MCF 10A (cell line): ENCODE measurements at regions not wholly inside any gene's neighbourhood (a gene's known extent, or its start where the extent isn't known, plus 50 kb on each side); places are given as distances from the start of the nearest gene placed in this dataset.

Experiments used
- BruUV-seq: library from RNA; stranded (reverse); fragments of 400-500 nt; replicated peaks from 2 replicates; lab custom pipeline; 2021; lab: Mats Ljungman, UMichigan
- CTCF ChIA-PET: fragments of 300-600 bp; sonication (Branson Sonifier 250); formaldehyde crosslinking; extraction: SDS; loops from one replicate; lab custom pipeline; 2021; ENCODE audit warnings: antibody characterized with exemption, inconsistent platforms; lab: Yijun Ruan, JAX
- POLR2A ChIA-PET: fragments of 300-600, 350-650 bp; sonication (Branson Sonifier 250); formaldehyde crosslinking; extraction: SDS; loops from one replicate; lab custom pipeline; 2020; ENCODE audit warnings: antibody characterized with exemption, inconsistent platforms; lab: Yijun Ruan, JAX
- DNase-seq: peaks from one replicate; pipeline ENCODE4 v3.0.0-alpha.2; 2018; ENCODE audit not compliant: unreplicated experiment
- H3K27ac Mint-ChIP-seq: one replicate; pipeline ENCODE4 v1.8.0; 2022; ENCODE audit warnings: mild to moderate bottlenecking, low read depth, mixed read lengths; ENCODE audit not compliant: unreplicated experiment
- H3K27me3 Mint-ChIP-seq: one replicate; pipeline ENCODE4 v1.8.0; 2022; ENCODE audit warnings: mixed read lengths; ENCODE audit not compliant: insufficient read depth, unreplicated experiment
- H3K36me3 Mint-ChIP-seq: one replicate; pipeline ENCODE4 v1.8.0; 2022; ENCODE audit warnings: mild to moderate bottlenecking, moderate library complexity, mixed read lengths; ENCODE audit not compliant: insufficient read depth, unreplicated experiment
- H3K4me1 Mint-ChIP-seq: one replicate; pipeline ENCODE4 v1.8.0; 2022; ENCODE audit warnings: mixed read lengths; ENCODE audit not compliant: insufficient read depth, unreplicated experiment
- H3K4me3 Mint-ChIP-seq: one replicate; pipeline ENCODE4 v1.8.0; 2022; ENCODE audit warnings: mild to moderate bottlenecking, moderate library complexity, mixed read lengths; ENCODE audit not compliant: unreplicated experiment
- H3K9me3 Mint-ChIP-seq: one replicate; pipeline ENCODE4 v1.8.0; 2022; ENCODE audit warnings: mixed read lengths; ENCODE audit not compliant: unreplicated experiment
- intact Hi-C: fragments of 100-400 bp; cut with micrococcal nuclease; formaldehyde crosslinking; loops from 2 replicates; pipeline ENCODE4 v1.14.1; 2022
- TF ChIP-seq, protein P1 (sequence below): fragments of 200-600 bp; IDR thresholded peaks from one replicate; pipeline ENCODE4 v1.8.0; 2022; ENCODE audit warnings: antibody characterized with exemption, mild to moderate bottlenecking; ENCODE audit not compliant: unreplicated experiment

DNA sequence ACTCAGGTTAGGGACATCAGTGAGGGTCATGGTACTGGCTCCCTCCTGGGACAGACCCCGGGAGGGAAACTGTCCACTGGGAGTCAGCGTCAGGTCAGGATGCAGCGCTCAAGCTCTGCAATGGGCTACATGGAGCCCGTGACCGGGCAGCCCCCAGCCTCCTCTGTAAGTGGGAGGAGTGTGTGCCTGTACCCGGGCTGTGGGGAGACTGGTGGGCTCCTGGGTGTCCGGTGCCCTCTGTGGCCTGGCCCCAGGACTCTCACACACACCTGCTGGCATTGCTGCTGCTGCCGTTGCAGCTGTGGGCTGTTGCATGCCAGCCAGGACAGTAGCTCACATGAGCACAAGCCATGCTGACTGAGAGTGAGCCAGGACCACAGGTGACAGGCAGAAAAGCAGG is 630.3 kb downstream of the TBC1D22A start:
- ChIA-PET POLR2A (no interaction called here), CTCF (no interaction called here)
- Mint-ChIP-seq H3K27ac (no peak overlapping the region), H3K27me3 (no peaks in the 10 kb centered on the region), H3K36me3 (no peaks in the 10 kb centered on the region), H3K4me1 (no peaks in the 10 kb centered on the region), H3K9me3 (no peaks in the 10 kb centered on the region), H3K4me3 (no peak overlapping the region)
- TF ChIP-seq, protein P1, sequence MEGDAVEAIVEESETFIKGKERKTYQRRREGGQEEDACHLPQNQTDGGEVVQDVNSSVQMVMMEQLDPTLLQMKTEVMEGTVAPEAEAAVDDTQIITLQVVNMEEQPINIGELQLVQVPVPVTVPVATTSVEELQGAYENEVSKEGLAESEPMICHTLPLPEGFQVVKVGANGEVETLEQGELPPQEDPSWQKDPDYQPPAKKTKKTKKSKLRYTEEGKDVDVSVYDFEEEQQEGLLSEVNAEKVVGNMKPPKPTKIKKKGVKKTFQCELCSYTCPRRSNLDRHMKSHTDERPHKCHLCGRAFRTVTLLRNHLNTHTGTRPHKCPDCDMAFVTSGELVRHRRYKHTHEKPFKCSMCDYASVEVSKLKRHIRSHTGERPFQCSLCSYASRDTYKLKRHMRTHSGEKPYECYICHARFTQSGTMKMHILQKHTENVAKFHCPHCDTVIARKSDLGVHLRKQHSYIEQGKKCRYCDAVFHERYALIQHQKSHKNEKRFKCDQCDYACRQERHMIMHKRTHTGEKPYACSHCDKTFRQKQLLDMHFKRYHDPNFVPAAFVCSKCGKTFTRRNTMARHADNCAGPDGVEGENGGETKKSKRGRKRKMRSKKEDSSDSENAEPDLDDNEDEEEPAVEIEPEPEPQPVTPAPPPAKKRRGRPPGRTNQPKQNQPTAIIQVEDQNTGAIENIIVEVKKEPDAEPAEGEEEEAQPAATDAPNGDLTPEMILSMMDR, result no peak
- intact Hi-C loops, result no loop called here
- DNase-seq, result no peak
- BruUV-seq, result no TSS peak

DNA sequence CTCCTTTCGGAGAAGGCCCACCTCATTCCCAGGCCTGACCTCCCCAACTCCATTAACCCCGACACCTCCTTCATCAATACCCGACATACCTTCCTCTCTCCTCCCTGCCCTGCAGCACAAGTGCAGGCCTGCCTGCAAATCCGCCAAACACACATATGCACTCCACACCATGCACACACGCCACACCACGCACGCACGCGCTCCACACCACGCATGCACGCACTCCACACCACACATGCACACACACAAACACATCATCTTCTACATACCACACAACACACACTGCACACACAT is 629.6 kb downstream of the TBC1D22A start:
- intact Hi-C loops, result no loop called here
- POLR2A ChIA-PET, result no interaction called here
- no peak overlapping the region for H3K4me3 Mint-ChIP-seq

DNA sequence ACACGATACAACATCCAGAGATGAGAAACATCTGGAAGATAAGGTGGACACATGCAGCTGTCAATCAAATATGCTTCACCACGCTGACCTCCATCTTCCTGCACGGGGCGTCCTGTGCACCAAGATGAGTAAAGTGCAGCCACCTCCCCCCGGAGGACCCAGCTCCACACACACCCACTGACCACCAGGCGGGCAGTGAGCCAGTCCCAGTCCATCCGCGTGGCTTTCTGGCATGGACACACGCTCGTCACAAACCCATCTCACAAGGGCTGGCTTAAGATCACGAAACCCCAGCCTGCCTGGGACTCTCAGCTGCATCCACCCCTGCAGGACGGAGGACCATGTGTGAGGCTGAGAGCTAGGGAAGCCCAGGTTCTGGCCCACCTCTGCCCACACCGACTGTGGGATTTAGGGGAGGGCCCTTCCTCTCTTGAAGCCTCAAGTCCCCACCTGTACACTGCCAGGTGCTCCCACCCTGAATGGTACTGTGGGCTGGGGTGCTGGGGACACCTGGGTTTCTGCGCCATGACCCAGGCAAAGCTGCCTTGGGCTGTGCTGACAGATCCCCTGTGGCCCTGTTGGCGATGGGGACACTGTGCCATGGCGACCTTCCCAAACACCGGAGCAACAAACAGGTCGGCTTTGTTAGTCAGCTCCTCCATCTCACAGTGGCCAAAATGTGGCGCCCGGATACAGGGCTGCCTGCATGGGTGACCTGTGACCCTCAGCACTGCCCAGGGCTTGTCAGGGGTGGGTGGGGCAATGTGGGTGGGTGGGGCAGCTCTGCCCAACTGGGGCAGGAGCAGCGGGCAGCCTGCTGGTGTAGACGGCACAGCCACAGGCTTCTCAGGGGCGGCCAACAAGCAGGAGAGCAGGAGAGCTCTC is 629.0 kb downstream of the TBC1D22A start:
- no peaks in the 10 kb centered on the region for H3K9me3 Mint-ChIP-seq
- peaks cover under 1% of the 10 kb centered on the region for H3K27me3 Mint-ChIP-seq
- TF ChIP-seq, protein P1, result no peak
- BruUV-seq, result no TSS peak
- H3K36me3 Mint-ChIP-seq, result no peaks in the 10 kb centered on the region
- no peaks in the 10 kb centered on the region for H3K4me1 Mint-ChIP-seq
- POLR2A ChIA-PET, result no interaction called here
- no peak overlapping the region for H3K4me3 Mint-ChIP-seq
- CTCF ChIA-PET, result interaction anchor here (0.6 kb wide), 1 partner anchor 30 kb away, joined by 3 read pairs; no protein-coding TSS in a partner anchor
- no peak overlapping the region for H3K27ac Mint-ChIP-seq
- no peak for DNase-seq
- intact Hi-C loops, result no loop called here

More for the DNA sequence above, 629.6 kb downstream of the TBC1D22A start:
- no peak overlapping the region for H3K27ac Mint-ChIP-seq
- CTCF ChIA-PET, result interaction anchor here (0.6 kb wide), 1 partner anchor 30 kb away, joined by 3 read pairs; no protein-coding TSS in a partner anchor
- TF ChIP-seq, protein P1, result no peak
- no peaks in the 10 kb centered on the region for H3K4me1 Mint-ChIP-seq
- no peaks in the 10 kb centered on the region for H3K9me3 Mint-ChIP-seq
- H3K36me3 Mint-ChIP-seq, result no peaks in the 10 kb centered on the region
- no peak for DNase-seq
- H3K27me3 Mint-ChIP-seq, result no peaks in the 10 kb centered on the region
- no TSS peak for BruUV-seq

DNA sequence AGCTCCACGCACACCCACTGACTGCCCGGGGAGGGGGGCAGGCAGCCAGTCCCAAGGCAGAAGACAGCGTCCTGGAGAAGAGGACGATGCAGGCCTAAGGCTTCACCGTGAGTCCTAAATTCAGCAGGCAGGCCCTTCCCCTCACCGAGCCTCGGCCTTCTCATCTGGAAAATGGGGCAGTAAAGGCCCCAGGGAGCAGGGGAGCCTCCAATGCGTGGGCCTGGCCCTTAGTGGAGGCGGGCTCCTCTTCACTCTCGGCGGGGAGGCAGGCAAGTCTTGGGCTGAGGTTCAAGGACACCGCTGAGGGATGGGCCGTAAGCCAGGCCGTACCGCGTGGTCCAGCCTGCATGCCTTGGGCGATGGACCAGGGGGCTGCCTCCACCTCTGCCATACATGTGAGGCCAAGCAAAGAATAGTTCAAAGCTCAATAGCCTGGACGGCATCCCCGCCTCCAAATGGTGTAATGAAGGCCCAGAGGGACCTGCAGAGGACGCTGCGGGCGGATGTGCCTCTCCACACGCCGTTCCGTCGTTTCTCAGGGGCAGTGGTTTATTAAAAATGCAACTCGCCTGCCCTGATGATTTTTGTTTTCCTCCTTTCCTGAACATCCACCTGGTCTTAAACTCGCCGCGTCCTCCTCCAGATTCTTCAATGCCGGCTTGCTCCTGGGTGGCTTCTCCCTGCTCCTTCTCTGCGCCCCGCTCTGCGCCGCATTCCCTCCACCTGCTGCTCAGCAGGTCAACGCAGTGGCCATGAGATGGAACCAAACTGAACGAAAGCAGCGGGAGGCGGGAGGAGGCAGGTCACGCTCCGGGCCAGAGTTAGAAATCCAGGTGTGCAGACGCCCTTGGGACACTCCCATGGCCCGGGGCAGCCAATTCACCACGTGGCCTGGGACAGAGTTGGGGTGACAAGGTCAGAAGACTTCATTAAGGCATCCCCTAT is 627.8 kb downstream of the TBC1D22A start:
- CTCF ChIA-PET, result no interaction called here

More for the DNA sequence above, 627.8 kb downstream of the TBC1D22A start:
- Mint-ChIP-seq H3K36me3 (no peaks in the 10 kb centered on the region), H3K27ac (no peak overlapping the region), H3K4me3 (no peak overlapping the region), H3K9me3 (no peaks in the 10 kb centered on the region), H3K4me1 (no peaks in the 10 kb centered on the region), H3K27me3 (peaks cover 11% of the 10 kb centered on the region)
- no TSS peak for BruUV-seq
- intact Hi-C loops, result no loop called here
- POLR2A ChIA-PET, result no interaction called here
- TF ChIP-seq, protein P1, result no peak
- DNase-seq, result no peak
